Liver (tissue), 8 donors: ENCODE measurements at regions not wholly inside any gene's neighbourhood (a gene's known extent, or its start where the extent isn't known, plus 50 kb on each side); places are given as distances from the start of the nearest gene placed in this dataset.

Experiments
- DNase-seq: peaks from one replicate; pipeline ENCODE4 v3.0.0-alpha.2; 2017; ENCODE audit warnings: low spot score
- H3K27ac ChIP-seq, 2 donors: one replicate each; pipeline ENCODE4 v1.7.0; 2013; ENCODE audit warnings: inconsistent platforms in 2 of 2, low read length in 2 of 2, control low read depth in 1 of 2, low read depth in 1 of 2, mild to moderate bottlenecking in 1 of 2
- H3K27me3 ChIP-seq, 4 donors: one replicate each; pipeline versions ENCODE4 v1.6.1 to v1.7.0; 2013; ENCODE audit warnings: low read length in 3 of 4, inconsistent platforms in 1 of 4, mild to moderate bottlenecking in 1 of 4, moderate library complexity in 1 of 4; ENCODE audit not compliant: control insufficient read depth in 4 of 4, insufficient read depth in 4 of 4
- H3K36me3 ChIP-seq, 4 donors: one replicate each; pipeline versions ENCODE4 v1.6.1 to v1.7.0; 2013; ENCODE audit warnings: low read length in 3 of 4, mild to moderate bottlenecking in 3 of 4, low read depth in 1 of 4, moderate library complexity in 1 of 4; ENCODE audit not compliant: control insufficient read depth in 4 of 4, insufficient read depth in 3 of 4
- H3K4me1 ChIP-seq, 4 donors: one replicate each; pipeline versions ENCODE4 v1.6.1 to v1.7.0; 2013; ENCODE audit warnings: low read length in 3 of 4, mild to moderate bottlenecking in 3 of 4, moderate library complexity in 1 of 4; ENCODE audit not compliant: control insufficient read depth in 4 of 4, insufficient read depth in 4 of 4
- H3K4me3 ChIP-seq, 3 donors: one replicate each; pipeline versions ENCODE4 v1.6.1 to v1.7.0; 2013; ENCODE audit warnings: low read length in 3 of 3, control low read depth in 1 of 3, low read depth in 1 of 3, mild to moderate bottlenecking in 1 of 3
- H3K9ac ChIP-seq, 2 donors: one replicate each; pipeline ENCODE4 v1.7.0; 2013; ENCODE audit warnings: low read length in 2 of 2, mild to moderate bottlenecking in 2 of 2, moderate library complexity in 2 of 2, control low read depth in 1 of 2, low read depth in 1 of 2
- H3K9me3 ChIP-seq, 4 donors: one replicate each; pipeline versions ENCODE4 v1.6.1 to v1.7.0; 2013; ENCODE audit warnings: low read length in 3 of 4; ENCODE audit not compliant: control insufficient read depth in 4 of 4
- CTCF ChIP-seq: fragments of 150-350 bp; IDR thresholded peaks from 2 replicates; pipeline ENCODE4 v1.5.1; 2017; ENCODE audit warnings: improper control_type of control experiment, low read depth, low read length; ENCODE audit not compliant: missing input control
- EGR1 ChIP-seq, 2 donors: IDR thresholded peaks; 2 replicates each; pipeline ENCODE4 v1.6.1; 2016 to 2018; ENCODE audit warnings: antibody characterized with exemption in 2 of 2, low read depth in 2 of 2
- FOXA1 ChIP-seq: IDR thresholded peaks from 2 replicates; pipeline ENCODE4 v1.6.1; 2016; ENCODE audit warnings: antibody characterized with exemption
- FOXA2 ChIP-seq: IDR thresholded peaks from 2 replicates; pipeline ENCODE4 v1.6.1; 2016; ENCODE audit warnings: antibody characterized with exemption
- GABPA ChIP-seq, 2 donors: IDR thresholded peaks in 1 of 2; conservative IDR thresholded peaks in 1 of 2; 2 replicates each; pipeline ENCODE4 v1.6.1; 2016; ENCODE audit warnings: antibody characterized with exemption in 2 of 2, mild to moderate bottlenecking in 1 of 2, moderate library complexity in 1 of 2
- HNF4A ChIP-seq, 2 donors: conservative IDR thresholded peaks; 2 replicates each; pipeline ENCODE4 v1.6.1; 2016; ENCODE audit warnings: antibody characterized with exemption in 2 of 2, mild to moderate bottlenecking in 2 of 2
- HNF4G ChIP-seq: IDR thresholded peaks from 2 replicates; pipeline ENCODE4 v1.6.1; 2016; ENCODE audit warnings: antibody characterized with exemption
- JUND ChIP-seq, 2 donors: IDR thresholded peaks; 2 replicates each; pipeline ENCODE4 v1.6.1; 2016; ENCODE audit warnings: antibody characterized with exemption in 2 of 2
- MAX ChIP-seq: IDR thresholded peaks from 2 replicates; pipeline ENCODE4 v1.6.1; 2016; ENCODE audit warnings: antibody characterized with exemption
- NR2F2 ChIP-seq: IDR thresholded peaks from 2 replicates; pipeline ENCODE4 v1.6.1; 2016; ENCODE audit warnings: antibody characterized with exemption
- RAD21 ChIP-seq, 2 donors: IDR thresholded peaks; 2 replicates each; pipeline ENCODE4 v1.6.1; 2016; ENCODE audit warnings: antibody characterized with exemption in 2 of 2, mild to moderate bottlenecking in 2 of 2
- RXRA ChIP-seq, 2 donors: IDR thresholded peaks; 2 replicates each; pipeline ENCODE4 v1.6.1; 2017 to 2018; ENCODE audit warnings: antibody characterized with exemption in 2 of 2, mild to moderate bottlenecking in 1 of 2
- SP1 ChIP-seq: IDR thresholded peaks from 2 replicates; pipeline ENCODE4 v1.6.1; 2018; ENCODE audit warnings: antibody characterized with exemption, mild to moderate bottlenecking
- TAF1 ChIP-seq: conservative IDR thresholded peaks from 2 replicates; pipeline ENCODE4 v1.6.1; 2016; ENCODE audit warnings: antibody characterized with exemption, mild to moderate bottlenecking
- YY1 ChIP-seq: IDR thresholded peaks from 2 replicates; pipeline ENCODE4 v1.6.1; 2016; ENCODE audit warnings: antibody characterized with exemption, mild to moderate bottlenecking
- ZBTB33 ChIP-seq: IDR thresholded peaks from 2 replicates; pipeline ENCODE4 v1.6.1; 2016; ENCODE audit warnings: antibody characterized with exemption
- WGBS: extraction: QIAGEN DNeasy Blood & Tissue Kit; methylation state at CpG from one replicate; pipeline ENCODE4 v1.1.7; 2013; 5-methylcytosine and 5-hydroxymethylcytosine counted together
- TF ChIP-seq, protein P1 (sequence below): IDR thresholded peaks from 2 replicates; pipeline ENCODE4 v1.6.1; 2016; ENCODE audit warnings: antibody characterized with exemption, mild to moderate bottlenecking
- TF ChIP-seq, protein P2 (sequence below): IDR thresholded peaks from 2 replicates; pipeline ENCODE4 v1.6.1; 2016; ENCODE audit warnings: antibody characterized with exemption
- donor health status: healthy.
- donor health status: healthy.
- donor health status: healthy.
- donor health status: healthy.
- donor health status: healthy.

GRCh38 chr12:131636940-131637750 lies 73.7 kb upstream of the SFSWAP start:
- Histone ChIP-seq H3K4me1 (no peaks in the 10 kb centered on the region), H3K36me3 (no peaks in the 10 kb centered on the region), H3K4me3 (no peak overlapping the region), H3K9ac (no peak overlapping the region), H3K27ac (no peak overlapping the region), H3K27me3 (peaks cover 0 to 2% (median 0%) of the 10 kb centered on the region in 4 donors), H3K9me3 (no peaks in the 10 kb centered on the region)
- WGBS = 73% methylated on average over 18 of the region's 18 CpGs
- TF ChIP-seq FOXA1 = no peak
- TF ChIP-seq, protein P1, sequence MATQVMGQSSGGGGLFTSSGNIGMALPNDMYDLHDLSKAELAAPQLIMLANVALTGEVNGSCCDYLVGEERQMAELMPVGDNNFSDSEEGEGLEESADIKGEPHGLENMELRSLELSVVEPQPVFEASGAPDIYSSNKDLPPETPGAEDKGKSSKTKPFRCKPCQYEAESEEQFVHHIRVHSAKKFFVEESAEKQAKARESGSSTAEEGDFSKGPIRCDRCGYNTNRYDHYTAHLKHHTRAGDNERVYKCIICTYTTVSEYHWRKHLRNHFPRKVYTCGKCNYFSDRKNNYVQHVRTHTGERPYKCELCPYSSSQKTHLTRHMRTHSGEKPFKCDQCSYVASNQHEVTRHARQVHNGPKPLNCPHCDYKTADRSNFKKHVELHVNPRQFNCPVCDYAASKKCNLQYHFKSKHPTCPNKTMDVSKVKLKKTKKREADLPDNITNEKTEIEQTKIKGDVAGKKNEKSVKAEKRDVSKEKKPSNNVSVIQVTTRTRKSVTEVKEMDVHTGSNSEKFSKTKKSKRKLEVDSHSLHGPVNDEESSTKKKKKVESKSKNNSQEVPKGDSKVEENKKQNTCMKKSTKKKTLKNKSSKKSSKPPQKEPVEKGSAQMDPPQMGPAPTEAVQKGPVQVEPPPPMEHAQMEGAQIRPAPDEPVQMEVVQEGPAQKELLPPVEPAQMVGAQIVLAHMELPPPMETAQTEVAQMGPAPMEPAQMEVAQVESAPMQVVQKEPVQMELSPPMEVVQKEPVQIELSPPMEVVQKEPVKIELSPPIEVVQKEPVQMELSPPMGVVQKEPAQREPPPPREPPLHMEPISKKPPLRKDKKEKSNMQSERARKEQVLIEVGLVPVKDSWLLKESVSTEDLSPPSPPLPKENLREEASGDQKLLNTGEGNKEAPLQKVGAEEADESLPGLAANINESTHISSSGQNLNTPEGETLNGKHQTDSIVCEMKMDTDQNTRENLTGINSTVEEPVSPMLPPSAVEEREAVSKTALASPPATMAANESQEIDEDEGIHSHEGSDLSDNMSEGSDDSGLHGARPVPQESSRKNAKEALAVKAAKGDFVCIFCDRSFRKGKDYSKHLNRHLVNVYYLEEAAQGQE = no peak
- no peak for TF ChIP-seq HNF4G
- TF ChIP-seq CTCF = no peak
- TF ChIP-seq, protein P2, sequence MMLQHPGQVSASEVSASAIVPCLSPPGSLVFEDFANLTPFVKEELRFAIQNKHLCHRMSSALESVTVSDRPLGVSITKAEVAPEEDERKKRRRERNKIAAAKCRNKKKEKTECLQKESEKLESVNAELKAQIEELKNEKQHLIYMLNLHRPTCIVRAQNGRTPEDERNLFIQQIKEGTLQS = no peak
- no peak for TF ChIP-seq RAD21 (IDR thresholded peaks at IDR 0.05)
- TF ChIP-seq MAX = no peak
- no peak for TF ChIP-seq GABPA (IDR thresholded peaks at IDR 0.05 in 1 of 2, conservative IDR thresholded peaks at IDR 0.05 in 1 of 2)
- no peak for TF ChIP-seq SP1
- TF ChIP-seq YY1 = no peak
- no peak for TF ChIP-seq JUND (IDR thresholded peaks at IDR 0.05)
- TF ChIP-seq TAF1 = no peak
- no peak for TF ChIP-seq RXRA (IDR thresholded peaks at IDR 0.05)
- TF ChIP-seq HNF4A (conservative IDR thresholded peaks at IDR 0.05) = no peak
- no peak for TF ChIP-seq ZBTB33
- TF ChIP-seq NR2F2 = no peak
- no peak for TF ChIP-seq FOXA2
- no peak for TF ChIP-seq EGR1 (IDR thresholded peaks at IDR 0.05; ENCODE audit: low read depth in 2 of 2)
- DNase-seq = no peak
